SHP77 (cell line): ENCODE measurements at regions not wholly inside any gene's neighbourhood (a gene's known extent, or its start where the extent isn't known, plus 50 kb on each side); places are given as distances from the start of the nearest gene placed in this dataset.
"Not testable (repeated sequence)": the region's sequence is repeated elsewhere in the genome, so short reads cannot be mapped to it uniquely, and the experiment has no call there.

Experiments
- DNase-seq, 2 experiments: peaks; one replicate each; lab custom pipeline; 2025; lab: John Stamatoyannopoulos, UW

DNA sequence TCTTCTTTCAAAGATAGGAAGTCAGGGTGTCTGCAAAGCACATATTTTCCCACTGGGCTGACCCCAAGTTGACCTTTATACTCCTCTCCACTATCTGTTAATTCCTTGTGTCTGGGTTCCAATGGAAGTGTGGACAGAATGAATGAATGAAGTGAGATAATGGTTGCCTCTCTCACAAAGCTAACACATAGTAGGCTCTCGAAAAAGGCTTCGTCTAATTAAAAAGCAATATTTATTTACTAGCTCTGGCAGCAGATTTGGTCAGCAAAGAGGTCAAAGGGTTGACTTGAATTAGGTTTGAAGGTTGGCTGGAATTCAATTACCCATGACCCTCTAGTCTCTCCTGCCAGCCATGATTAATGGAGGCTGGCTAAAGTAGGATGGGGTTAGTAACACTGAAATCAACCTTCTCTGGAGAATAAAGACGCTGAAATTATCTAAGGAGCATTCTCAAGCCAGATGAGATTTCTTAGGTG lies 280.3 kb upstream of the KLF3 start:
- DNase-seq: no peak

GRCh38 chr4:38385093-38386004 lies 278.6 kb upstream of the KLF3 start:
- DNase-seq: no peak

- no peak for DNase-seq
Observed at GRCh38 chr4:38386005-38386551, 277.9 kb upstream of the KLF3 start.

DNA sequence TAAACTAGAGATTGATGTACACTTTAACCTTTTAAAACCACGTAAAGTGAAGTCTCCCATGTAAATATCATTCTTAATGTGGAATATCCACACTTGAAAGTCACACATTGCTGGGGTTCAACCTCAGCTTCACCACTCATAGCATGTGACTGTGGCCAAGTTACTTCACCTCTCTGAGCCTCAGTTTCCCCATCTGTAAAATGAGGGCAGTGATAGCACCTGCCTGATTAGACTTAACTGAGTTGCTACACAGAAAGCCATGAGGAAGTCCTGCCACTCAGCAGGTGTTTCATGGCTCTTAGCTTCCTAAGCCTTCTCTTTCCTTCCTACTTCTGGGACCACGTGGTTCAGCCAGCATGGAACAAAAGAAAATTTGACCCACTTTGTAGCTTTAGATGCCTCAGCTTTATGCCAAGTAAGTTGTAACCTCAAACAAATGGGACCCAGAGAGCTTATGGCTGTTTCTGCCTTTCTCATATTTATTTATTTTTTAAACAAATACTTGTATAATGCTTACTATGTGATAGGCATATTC lies 277.3 kb upstream of the KLF3 start:
- DNase-seq: no peak

GRCh38 chr4:38387348-38387747 lies 276.7 kb upstream of the KLF3 start:
- DNase-seq: no peak

DNA sequence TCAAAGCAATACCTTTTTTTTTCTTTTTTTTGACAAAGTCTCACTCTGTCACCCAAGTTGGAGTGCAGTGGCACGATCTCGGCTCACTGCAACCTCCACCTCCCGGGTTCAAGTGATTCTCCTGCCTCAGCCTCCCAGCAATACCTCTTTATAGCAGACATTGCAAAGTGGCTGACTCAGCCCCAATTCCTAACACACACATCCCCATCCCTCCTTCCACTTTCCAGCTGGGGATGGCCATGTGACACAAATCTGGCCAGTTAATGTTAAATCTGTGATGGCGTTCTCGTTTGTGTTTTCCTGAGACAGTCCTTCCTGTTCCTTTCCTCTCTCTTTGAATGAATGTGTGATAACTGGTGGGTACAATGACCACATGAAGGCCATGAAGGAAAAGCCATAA lies 276.2 kb upstream of the KLF3 start:
- DNase-seq: no peak

GRCh38 chr4:38388907-38389306 lies 275.1 kb upstream of the KLF3 start:
- DNase-seq: not testable (repeated sequence)

GRCh38 chr4:38390969-38391545 lies 272.9 kb upstream of the KLF3 start:
- no peak for DNase-seq

- DNase-seq: no peak
Observed at GRCh38 chr4:38392223-38392855, 271.7 kb upstream of the KLF3 start.

- DNase-seq: no peak
Observed at GRCh38 chr4:38396091-38396490, 267.9 kb upstream of the KLF3 start.

DNA sequence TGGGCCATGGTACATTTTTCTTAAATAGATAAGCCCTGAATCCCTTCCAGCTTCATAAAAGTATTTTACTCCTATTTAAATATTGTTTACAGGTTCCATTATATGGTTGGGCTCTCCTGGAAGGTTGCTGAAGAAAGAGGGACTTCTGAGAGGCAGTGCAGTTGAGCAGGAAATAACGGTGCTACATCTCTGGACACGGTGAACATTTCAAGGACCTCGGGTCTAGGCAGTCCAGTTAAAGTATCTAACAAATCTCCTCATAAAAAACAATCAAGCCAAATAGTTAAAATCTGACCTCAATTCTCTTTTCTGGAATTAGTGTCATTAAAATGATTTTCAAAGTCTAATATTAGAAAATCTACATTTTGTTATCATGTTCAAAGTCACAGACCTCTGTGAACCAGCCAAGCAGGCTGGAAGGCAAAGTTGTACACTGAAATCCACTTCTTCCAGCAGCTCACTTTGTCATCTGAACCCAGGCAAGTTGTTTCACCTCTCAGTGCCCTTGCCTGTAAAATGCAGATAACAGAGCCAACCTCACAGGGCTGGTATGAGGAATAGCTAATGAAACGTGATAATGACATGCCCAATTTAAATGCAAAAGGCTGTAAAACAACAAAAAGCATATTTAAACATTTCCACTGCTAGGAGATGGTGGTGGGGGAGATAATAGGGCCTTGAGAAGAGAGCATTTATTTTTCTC lies 267.0 kb upstream of the KLF3 start:
- no peak for DNase-seq

DNA sequence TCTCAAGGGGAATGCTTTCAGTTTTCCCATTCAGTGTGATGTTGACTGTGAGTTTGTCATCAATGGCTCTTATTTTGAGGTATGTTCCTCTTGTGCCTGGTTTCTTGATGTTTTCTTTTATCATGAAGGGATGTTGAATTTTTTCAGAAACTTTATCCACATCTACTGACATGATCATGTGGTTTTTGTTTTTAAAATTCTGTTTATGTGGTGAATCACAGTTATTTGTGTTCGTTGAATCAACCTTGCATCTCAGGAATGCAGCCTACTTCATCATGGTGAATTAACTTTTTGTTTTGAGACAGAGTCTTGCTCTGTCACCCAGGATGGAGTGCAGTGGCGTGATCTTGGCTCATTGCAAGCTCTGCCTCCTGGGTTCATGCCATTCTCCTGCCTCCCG lies 263.1 kb upstream of the KLF3 start:
- no peak for DNase-seq

- DNase-seq: no peak
Observed at GRCh38 chr4:38406243-38406642, 257.8 kb upstream of the KLF3 start.

GRCh38 chr4:38409852-38410251 lies 254.1 kb upstream of the KLF3 start:
- no peak for DNase-seq

- DNase-seq: no peak
Observed at GRCh38 chr4:38411092-38411491, 252.9 kb upstream of the KLF3 start.

DNA sequence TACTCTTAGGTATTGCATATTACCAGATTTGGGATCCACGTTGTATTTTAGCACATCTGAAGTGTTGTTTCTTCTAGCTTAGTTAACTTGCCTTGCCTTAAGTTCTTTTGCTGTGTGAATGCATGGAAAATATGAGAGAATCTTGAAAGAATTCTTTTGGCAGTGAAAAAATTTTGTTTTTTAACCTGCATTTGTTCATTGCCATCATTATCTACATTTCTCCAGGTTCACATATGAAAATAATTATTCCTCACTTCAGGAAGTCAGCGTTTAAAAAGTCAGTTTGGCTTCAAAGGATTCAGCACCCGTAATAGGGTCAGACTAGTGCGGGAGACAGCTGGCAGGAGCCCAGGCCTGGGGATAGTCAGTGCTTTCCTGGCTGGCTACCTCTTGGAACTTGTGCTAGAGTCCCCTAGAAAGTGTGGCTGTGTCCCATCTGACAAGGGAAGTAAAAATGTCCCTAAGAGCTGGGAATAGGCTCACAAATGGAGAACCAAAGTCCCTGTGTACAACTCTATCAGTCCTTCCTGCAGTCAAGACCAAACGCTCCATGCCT lies 251.9 kb upstream of the KLF3 start:
- no peak for DNase-seq

GRCh38 chr4:38413524-38414341 lies 250.3 kb upstream of the KLF3 start:
- no peak for DNase-seq

- DNase-seq: no peak
Observed at GRCh38 chr4:38414410-38414809, 249.6 kb upstream of the KLF3 start.

- DNase-seq: no peak
Observed at GRCh38 chr4:38415682-38416081, 248.3 kb upstream of the KLF3 start.

DNA sequence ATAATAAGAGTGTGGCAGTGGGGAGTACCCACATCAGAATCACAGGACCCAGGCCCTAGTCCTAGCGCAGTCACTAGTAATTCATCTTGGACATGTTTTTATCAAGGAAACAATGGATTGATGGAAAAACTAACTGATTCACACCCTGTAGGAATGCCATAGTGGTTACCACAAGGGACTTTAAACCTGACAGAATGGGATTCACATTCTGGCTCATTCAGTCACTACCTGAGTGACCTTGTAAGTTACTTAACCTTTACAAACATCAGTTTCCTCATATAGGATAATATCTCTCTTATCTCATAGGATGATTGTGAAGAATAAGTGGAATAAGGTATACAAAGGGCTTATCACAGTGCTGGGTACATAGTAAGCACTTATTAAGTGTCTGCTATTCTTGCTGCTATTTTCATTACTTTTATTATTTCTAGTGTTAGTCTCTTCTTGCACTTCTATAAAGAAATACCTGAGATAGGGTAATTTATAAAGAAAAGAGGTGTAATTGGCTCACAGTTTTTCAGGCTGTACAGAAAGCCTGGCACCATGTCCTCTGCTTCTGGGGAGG lies 247.5 kb upstream of the KLF3 start:
- no peak for DNase-seq
